ENCODE measurements at regions not wholly inside any gene's neighbourhood (a gene's known extent, or its start where the extent isn't known, plus 50 kb on each side); places are given as distances from the start of the nearest gene placed in this dataset.

DNA sequence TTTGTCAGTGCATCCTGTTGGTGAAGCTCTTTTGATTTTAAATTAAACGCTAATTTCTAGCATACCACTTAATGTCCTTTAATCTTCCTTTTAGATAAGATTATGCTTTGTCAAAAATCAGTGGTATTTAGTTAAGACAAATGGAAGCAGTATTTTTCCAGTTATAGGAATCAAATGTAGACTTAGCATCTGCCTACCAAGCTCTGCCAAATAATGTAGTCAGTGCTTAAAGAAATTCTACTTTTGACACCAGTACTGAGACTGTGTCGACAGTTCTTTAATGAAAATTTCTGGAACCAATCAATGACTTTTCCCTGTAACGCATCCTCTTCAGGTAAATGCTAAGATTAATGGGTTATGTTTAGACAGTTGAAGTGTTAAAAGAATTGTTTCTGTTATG lies 803.3 kb upstream of the FAM98A start:
- no peak for TF ChIP-seq CTCF (IDR thresholded peaks at IDR 0.05; ENCODE audit: insufficient read depth, low read length)
- no peak for TF ChIP-seq POLR2AphosphoS5 (IDR thresholded peaks at IDR 0.05; ENCODE audit: low read depth)
- TF ChIP-seq, protein P1, sequence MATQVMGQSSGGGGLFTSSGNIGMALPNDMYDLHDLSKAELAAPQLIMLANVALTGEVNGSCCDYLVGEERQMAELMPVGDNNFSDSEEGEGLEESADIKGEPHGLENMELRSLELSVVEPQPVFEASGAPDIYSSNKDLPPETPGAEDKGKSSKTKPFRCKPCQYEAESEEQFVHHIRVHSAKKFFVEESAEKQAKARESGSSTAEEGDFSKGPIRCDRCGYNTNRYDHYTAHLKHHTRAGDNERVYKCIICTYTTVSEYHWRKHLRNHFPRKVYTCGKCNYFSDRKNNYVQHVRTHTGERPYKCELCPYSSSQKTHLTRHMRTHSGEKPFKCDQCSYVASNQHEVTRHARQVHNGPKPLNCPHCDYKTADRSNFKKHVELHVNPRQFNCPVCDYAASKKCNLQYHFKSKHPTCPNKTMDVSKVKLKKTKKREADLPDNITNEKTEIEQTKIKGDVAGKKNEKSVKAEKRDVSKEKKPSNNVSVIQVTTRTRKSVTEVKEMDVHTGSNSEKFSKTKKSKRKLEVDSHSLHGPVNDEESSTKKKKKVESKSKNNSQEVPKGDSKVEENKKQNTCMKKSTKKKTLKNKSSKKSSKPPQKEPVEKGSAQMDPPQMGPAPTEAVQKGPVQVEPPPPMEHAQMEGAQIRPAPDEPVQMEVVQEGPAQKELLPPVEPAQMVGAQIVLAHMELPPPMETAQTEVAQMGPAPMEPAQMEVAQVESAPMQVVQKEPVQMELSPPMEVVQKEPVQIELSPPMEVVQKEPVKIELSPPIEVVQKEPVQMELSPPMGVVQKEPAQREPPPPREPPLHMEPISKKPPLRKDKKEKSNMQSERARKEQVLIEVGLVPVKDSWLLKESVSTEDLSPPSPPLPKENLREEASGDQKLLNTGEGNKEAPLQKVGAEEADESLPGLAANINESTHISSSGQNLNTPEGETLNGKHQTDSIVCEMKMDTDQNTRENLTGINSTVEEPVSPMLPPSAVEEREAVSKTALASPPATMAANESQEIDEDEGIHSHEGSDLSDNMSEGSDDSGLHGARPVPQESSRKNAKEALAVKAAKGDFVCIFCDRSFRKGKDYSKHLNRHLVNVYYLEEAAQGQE (IDR thresholded peaks at IDR 0.05; ENCODE audit: insufficient replicate concordance, low read depth), result no peak

Data from HL-60 (cell line).